ENCODE measurements at regions not wholly inside any gene's neighbourhood (a gene's known extent, or its start where the extent isn't known, plus 50 kb on each side); places are given as distances from the start of the nearest gene placed in this dataset.
"Not testable (repeated sequence)": the region's sequence is repeated elsewhere in the genome, so short reads cannot be mapped to it uniquely, and the experiment has no call there.

DNA sequence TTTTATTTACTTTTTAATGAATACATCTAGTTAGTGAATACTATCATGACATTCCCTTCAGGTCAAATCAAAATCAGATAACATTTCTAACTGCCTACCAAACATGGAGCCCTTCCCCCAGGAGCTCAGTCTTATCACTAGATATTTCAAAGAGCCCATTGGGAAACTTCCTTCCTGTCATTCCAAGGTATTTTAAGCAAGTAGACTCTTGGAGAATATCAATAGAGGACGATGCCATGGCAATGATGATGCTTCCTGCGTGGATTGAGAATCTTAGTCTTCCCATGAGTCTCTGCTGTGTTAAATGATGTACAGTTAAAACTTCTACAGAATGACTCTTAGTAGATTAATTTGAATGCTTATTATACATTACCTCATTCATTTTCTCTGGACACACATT is 384.9 kb downstream of the CENPW start:
- H3K27ac ChIP-seq, result no peak overlapping the region
- no peak for TF ChIP-seq ZFX (IDR thresholded peaks at IDR 0.05; ENCODE audit: borderline replicate concordance)
- TF ChIP-seq, protein P1, sequence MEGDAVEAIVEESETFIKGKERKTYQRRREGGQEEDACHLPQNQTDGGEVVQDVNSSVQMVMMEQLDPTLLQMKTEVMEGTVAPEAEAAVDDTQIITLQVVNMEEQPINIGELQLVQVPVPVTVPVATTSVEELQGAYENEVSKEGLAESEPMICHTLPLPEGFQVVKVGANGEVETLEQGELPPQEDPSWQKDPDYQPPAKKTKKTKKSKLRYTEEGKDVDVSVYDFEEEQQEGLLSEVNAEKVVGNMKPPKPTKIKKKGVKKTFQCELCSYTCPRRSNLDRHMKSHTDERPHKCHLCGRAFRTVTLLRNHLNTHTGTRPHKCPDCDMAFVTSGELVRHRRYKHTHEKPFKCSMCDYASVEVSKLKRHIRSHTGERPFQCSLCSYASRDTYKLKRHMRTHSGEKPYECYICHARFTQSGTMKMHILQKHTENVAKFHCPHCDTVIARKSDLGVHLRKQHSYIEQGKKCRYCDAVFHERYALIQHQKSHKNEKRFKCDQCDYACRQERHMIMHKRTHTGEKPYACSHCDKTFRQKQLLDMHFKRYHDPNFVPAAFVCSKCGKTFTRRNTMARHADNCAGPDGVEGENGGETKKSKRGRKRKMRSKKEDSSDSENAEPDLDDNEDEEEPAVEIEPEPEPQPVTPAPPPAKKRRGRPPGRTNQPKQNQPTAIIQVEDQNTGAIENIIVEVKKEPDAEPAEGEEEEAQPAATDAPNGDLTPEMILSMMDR (IDR thresholded peaks at IDR 0.05), result no peak

DNA sequence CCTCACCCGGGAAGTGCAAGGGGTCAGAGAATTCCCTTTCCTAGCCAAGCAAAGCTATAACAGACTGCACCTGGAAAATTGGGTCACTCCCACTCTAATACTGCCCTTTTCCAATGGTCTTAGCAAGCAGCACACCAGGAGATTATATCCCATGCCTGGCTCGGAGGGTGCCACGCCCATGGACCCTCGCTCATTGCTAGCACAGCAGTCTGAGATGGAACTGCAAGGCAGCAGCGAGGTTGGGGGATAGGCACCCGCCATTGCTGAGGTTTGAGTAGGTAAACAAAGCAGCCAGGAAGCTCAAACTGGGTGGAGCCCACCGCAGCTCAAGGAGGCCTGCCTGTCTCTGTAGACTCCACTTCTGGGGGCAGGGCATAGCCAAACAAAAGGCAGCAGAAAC is 386.5 kb downstream of the CENPW start:
- not testable (repeated sequence) for H3K27ac ChIP-seq

GRCh38 chr6:126738146-126738545 is 380.3 kb upstream of the RSPO3 start:
- TF ChIP-seq, protein P1 (IDR thresholded peaks at IDR 0.05), result no peak
- no peak for TF ChIP-seq ZFX (IDR thresholded peaks at IDR 0.05; ENCODE audit: borderline replicate concordance)

GRCh38 chr6:126738641-126739040 is 379.8 kb upstream of the RSPO3 start:
- no peak overlapping the region for H3K27ac ChIP-seq
- TF ChIP-seq, protein P1 (IDR thresholded peaks at IDR 0.05), result no peak
- no peak for TF ChIP-seq ZFX (IDR thresholded peaks at IDR 0.05; ENCODE audit: borderline replicate concordance)

More at GRCh38 chr6:126738146-126738545, 380.3 kb upstream of the RSPO3 start:
- no peak overlapping the region for H3K27ac ChIP-seq

- no peak overlapping the region for H3K27ac ChIP-seq
- TF ChIP-seq ZFX (IDR thresholded peaks at IDR 0.05; ENCODE audit: borderline replicate concordance), result no peak
- TF ChIP-seq, protein P1 (IDR thresholded peaks at IDR 0.05), result no peak
Measured at GRCh38 chr6:126743076-126743475, 375.4 kb upstream of the RSPO3 start.

DNA sequence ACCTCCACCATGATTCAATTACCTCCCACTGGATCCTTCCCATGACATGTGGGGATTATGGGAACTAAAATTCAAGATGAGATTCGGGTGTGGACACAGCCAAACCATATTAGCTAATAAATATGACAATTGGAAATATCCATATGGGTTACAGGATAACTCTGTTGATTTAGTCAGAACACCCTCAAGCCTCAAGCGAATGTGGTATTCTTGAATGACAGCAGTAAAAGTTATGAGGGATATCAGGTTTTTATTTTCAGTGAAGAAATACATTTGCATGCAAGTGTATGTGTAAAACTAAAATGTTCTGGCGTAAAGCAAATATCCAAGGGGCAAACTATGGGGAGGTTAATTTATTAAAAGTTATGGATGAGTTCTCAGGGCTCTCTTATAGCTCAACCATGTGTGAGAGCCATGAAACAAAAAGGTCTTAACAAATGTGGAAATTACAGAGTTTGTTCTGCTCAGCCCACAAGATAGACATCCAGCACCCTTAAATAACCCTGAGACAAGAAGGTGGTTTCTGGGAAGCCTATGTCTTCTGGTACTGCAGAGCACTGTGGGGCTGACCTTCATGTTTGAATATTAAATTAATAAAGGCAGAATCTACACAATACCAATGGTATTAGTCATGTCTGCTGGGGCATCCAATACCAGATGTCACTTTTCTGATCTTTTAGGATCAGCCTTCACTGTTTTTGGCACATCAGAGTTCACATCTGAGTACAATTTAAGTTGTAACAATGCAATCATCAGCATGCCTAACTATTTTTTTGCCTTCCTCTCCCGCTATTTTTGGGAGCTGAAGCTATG is 370.5 kb upstream of the RSPO3 start:
- TF ChIP-seq, protein P1 (IDR thresholded peaks at IDR 0.05), result no peak
- no peak for TF ChIP-seq ZFX (IDR thresholded peaks at IDR 0.05; ENCODE audit: borderline replicate concordance)
- no peak overlapping the region for H3K27ac ChIP-seq

DNA sequence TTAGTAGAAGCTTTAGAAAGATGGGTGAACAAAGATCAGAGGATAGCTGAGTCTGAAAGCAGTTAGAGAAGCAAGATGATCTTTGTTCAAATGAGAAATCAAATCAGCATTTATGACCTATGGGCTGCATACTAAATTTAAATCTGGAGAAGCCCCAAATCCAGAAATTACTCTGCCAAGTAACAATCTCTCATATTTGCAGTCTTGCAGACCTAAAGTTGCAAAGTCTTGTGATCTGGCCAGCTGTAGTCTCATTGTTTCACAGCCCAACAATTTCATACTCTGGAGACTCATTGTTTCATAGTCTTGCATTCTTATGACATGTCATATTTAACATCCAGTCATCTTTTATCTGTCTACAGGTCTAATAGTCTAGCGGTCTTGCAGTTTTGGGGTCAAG is 364.9 kb upstream of the RSPO3 start:
- TF ChIP-seq, protein P1 (IDR thresholded peaks at IDR 0.05), result no peak
- no peak overlapping the region for H3K27ac ChIP-seq

DNA sequence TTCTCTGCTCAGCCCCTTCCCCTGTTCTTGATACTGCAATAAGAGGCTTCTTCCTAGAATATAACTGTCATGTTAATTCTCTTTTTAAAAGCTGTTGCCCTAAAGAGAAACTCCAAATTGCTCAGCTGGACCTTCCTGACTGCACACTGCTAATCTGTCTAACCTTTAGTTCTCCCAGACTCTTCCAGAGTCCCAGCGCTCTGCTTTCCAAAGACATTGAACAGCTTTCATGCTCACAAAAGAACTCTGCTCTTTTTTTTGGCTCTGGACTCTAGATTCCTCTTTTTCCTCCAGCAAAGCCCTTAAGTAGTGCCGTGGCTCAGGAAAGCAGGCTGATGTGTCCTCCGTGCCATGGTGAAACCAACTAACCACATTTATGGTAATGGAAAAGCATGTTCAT is 356.6 kb upstream of the RSPO3 start:
- H3K27ac ChIP-seq, result no peak overlapping the region
- no peak for TF ChIP-seq ZFX (IDR thresholded peaks at IDR 0.05; ENCODE audit: borderline replicate concordance)
- TF ChIP-seq, protein P1 (IDR thresholded peaks at IDR 0.05), result no peak
